GM12872 (cell line): ENCODE measurements at regions not wholly inside any gene's neighbourhood (a gene's known extent, or its start where the extent isn't known, plus 50 kb on each side); places are given as distances from the start of the nearest gene placed in this dataset.

ENCODE experiments used
- TF ChIP-seq, protein P1 (sequence below): IDR thresholded peaks from 3 replicates; pipeline ENCODE4 v1.5.1; 2011; ENCODE audit warnings: low read depth, mild to moderate bottlenecking, low read length, moderate library complexity; ENCODE audit not compliant: insufficient read depth

DNA sequence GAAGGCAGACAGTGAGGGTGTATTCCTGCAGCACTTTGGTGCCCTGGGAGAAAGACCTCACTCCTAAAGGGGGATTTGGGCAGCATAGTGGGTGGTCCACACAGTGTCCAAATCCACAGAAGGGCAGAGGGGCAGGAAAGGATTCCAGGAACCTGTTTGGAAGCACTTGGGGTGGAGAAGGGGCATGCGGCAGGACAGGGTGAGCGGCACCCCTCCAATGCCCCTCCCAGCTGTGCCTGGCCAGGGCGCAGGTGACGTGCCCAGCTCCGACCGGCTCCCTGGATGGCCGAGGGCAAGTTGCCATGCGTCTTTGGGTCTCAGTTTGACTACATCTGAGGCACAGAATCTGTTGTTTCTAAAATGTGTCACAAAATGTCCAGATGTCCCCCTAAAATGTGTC lies 66.5 kb upstream of the HMX1 start:
- TF ChIP-seq, protein P1, sequence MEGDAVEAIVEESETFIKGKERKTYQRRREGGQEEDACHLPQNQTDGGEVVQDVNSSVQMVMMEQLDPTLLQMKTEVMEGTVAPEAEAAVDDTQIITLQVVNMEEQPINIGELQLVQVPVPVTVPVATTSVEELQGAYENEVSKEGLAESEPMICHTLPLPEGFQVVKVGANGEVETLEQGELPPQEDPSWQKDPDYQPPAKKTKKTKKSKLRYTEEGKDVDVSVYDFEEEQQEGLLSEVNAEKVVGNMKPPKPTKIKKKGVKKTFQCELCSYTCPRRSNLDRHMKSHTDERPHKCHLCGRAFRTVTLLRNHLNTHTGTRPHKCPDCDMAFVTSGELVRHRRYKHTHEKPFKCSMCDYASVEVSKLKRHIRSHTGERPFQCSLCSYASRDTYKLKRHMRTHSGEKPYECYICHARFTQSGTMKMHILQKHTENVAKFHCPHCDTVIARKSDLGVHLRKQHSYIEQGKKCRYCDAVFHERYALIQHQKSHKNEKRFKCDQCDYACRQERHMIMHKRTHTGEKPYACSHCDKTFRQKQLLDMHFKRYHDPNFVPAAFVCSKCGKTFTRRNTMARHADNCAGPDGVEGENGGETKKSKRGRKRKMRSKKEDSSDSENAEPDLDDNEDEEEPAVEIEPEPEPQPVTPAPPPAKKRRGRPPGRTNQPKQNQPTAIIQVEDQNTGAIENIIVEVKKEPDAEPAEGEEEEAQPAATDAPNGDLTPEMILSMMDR, result no peak

DNA sequence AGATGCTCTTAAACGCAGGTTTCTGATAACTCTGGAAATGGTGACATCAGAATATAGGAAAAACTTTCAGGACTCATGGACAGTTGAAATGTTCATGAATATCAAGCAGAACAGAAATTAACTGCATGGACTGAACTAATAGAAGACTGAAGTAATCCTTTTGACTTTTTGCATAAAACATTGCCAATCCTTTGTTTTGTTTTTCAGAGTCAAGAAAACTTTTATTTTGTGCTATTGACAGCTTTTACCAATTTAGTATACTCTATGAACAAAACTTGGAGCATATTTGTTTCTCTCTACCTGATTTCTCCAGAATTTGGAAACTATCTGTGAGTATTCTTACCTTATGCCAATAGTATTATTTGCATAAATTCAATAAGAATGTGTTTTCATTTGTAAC lies 61.2 kb upstream of the HMX1 start:
- TF ChIP-seq, protein P1, result no peak

DNA sequence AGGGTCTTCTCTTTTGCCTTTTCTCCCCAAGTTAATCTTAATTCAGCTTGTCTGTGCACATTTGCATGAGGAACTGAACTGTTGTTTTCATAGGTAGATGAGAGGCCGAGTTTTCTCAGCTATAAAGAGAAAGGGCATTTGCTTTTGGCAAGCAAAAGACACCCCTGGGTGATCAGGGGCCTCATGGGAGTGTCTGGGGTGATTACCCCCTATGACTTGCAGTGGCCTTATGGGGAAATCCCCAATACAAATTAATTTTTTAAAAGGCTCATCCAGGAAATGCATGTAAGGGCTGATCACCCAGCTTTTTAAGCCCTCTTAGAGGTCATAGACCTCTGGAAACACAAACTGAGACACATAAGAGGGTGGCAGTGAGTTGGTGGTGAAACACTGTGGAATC lies 56.4 kb upstream of the HMX1 start:
- TF ChIP-seq, protein P1, result no peak

DNA sequence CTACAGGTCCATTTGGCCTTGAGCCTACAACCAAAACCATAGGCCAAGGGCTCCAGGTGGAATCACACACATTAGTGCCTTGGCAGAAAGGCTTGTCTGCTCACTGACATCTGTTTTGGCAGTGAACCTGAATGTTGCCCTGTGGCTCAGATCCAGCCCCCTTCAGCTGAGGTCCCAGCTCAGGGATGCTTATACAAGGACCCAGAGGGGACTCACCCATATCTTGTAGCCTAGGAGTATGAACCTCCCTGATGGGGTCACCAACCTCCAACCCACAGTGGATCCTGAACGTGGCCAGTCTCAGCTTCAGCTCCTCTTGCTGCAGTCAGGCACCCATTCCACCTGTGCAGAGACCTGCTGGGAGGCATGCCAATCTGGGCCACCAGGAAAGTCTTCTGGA lies 50.8 kb upstream of the HMX1 start:
- TF ChIP-seq, protein P1, result no peak

DNA sequence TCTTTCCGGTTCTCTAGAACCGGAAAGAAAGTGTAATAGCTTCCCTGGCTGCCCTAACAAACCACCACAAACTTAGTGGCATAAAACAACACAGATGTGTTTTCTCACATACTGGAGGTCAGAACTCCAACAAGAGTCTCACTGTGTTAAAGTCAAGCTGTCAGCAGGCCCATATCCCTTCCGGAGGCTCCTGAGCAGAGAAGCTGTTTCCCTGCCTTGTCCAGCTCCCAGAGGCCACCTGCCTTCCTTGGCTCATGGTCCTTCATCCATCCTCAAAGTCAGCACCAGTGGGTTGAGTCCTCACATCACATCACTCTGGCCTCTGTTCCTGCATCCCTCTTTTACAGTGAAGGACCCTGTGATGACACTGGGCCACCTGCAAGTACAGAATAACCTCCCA lies 49.8 kb upstream of the HMX1 start:
- TF ChIP-seq, protein P1, result no peak
